Endothelial cell of hepatic sinusoid (primary cell): ENCODE measurements at regions not wholly inside any gene's neighbourhood (a gene's known extent, or its start where the extent isn't known, plus 50 kb on each side); places are given as distances from the start of the nearest gene placed in this dataset.
"Not testable (repeated sequence)": the region's sequence is repeated elsewhere in the genome, so short reads cannot be mapped to it uniquely, and the experiment has no call there.

Experiments used
- in situ Hi-C: cut with HindIII; loops from 2 replicates; pipeline ENCODE4 v1.10.0; 2017; ENCODE audit warnings: low sequenced_read_pairs

- in situ Hi-C loops: no loop called here
Observed at GRCh38 chr4:72797486-72797885, 228.5 kb upstream of the ADAMTS3 start.

- in situ Hi-C loops: no loop called here
Observed at GRCh38 chr4:72791054-72791453, 222.0 kb upstream of the ADAMTS3 start.

GRCh38 chr4:72786401-72786990 is 217.5 kb upstream of the ADAMTS3 start:
- in situ Hi-C loops: no loop called here

- in situ Hi-C loops: no loop called here
Observed at GRCh38 chr4:72779241-72779640, 210.2 kb upstream of the ADAMTS3 start.

- in situ Hi-C loops: no loop called here
Observed at GRCh38 chr4:72777436-72777835, 208.4 kb upstream of the ADAMTS3 start.

- in situ Hi-C loops: no loop called here
Observed at GRCh38 chr4:72770708-72771107, 201.7 kb upstream of the ADAMTS3 start.

- in situ Hi-C loops: no loop called here
Observed at GRCh38 chr4:72768364-72768763, 199.3 kb upstream of the ADAMTS3 start.

- in situ Hi-C loops: no loop called here
Observed at GRCh38 chr4:72767618-72768302, 198.7 kb upstream of the ADAMTS3 start.

- in situ Hi-C loops: not testable (repeated sequence)
Observed at GRCh38 chr4:72765788-72766187, 196.8 kb upstream of the ADAMTS3 start.

GRCh38 chr4:72761368-72762038 is 192.5 kb upstream of the ADAMTS3 start:
- in situ Hi-C loops: no loop called here

- in situ Hi-C loops: not testable (repeated sequence)
Observed at GRCh38 chr4:72753414-72753813, 184.4 kb upstream of the ADAMTS3 start.

- in situ Hi-C loops: no loop called here
Observed at GRCh38 chr4:72744103-72744725, 175.2 kb upstream of the ADAMTS3 start.

- in situ Hi-C loops: no loop called here
Observed at GRCh38 chr4:72743078-72743477, 174.1 kb upstream of the ADAMTS3 start.

GRCh38 chr4:72715299-72715698 is 146.3 kb upstream of the ADAMTS3 start:
- in situ Hi-C loops: no loop called here

GRCh38 chr4:72714482-72715279 is 145.7 kb upstream of the ADAMTS3 start:
- in situ Hi-C loops: no loop called here

- in situ Hi-C loops: no loop called here
Observed at GRCh38 chr4:72712997-72713396, 144.0 kb upstream of the ADAMTS3 start.

- in situ Hi-C loops: no loop called here
Observed at GRCh38 chr4:72709475-72709874, 140.5 kb upstream of the ADAMTS3 start.

- in situ Hi-C loops: no loop called here
Observed at GRCh38 chr4:72706684-72707083, 137.7 kb upstream of the ADAMTS3 start.

- in situ Hi-C loops: not testable (repeated sequence)
Observed at GRCh38 chr4:72704925-72705640, 136.1 kb upstream of the ADAMTS3 start.

- in situ Hi-C loops: no loop called here
Observed at GRCh38 chr4:72702948-72703347, 133.9 kb upstream of the ADAMTS3 start.
